HTR-8/SVneo (cell line): ENCODE measurements at regions not wholly inside any gene's neighbourhood (a gene's known extent, or its start where the extent isn't known, plus 50 kb on each side); places are given as distances from the start of the nearest gene placed in this dataset.
"Not testable (repeated sequence)": the region's sequence is repeated elsewhere in the genome, so short reads cannot be mapped to it uniquely, and the experiment has no call there.

ENCODE experiments used
- DNase-seq: peaks from one replicate; pipeline ENCODE4 v3.0.0; 2011; ENCODE audit warnings: low spot score, mixed read lengths; ENCODE audit not compliant: insufficient read length
- FAIRE-seq: peaks from 2 replicates; lab custom pipeline; 2011; peaks lifted over from hg19 to GRCh38; lab: Jason Lieb, UNC

DNA sequence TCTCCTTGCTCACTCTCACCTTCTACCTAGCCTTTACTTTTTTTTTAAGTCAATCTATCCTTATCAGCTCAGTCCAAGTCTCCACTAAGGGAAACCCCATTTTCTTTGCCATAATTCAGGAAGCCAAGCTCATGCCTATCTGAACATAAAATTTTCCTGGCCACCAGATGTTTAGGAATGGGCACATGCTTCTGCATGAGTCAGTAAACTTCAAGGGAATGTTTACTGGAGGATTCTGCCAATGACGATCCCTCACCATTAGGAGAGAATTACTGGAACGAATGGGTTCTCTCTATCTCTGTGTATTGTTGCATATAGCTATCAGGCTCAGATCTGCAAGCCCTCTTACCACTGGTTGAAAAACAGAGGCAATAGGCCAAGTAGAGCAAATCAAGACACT is 731.7 kb upstream of the ZNF804A start:
- FAIRE-seq, result no peak
- DNase-seq, result no peak

DNA sequence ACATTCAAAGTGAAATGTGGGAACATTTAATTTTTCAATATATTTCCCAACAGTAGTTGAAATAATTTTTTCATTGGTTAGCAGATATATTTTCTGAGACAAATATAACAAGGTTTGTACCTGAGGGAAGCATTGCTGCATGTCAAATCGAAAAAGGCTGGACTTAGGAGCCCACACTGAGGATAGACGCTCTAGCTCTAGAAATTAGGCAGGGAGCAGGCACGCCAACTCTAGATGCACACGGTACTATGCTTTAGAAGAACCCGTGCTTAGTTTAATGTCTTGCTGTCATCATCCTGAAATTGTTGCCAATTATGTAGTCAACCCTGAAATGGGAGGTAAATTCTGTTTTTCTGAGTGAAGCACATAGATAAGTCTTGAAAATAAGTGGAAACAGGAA is 731.1 kb upstream of the ZNF804A start:
- FAIRE-seq, result no peak
- DNase-seq, result no peak

DNA sequence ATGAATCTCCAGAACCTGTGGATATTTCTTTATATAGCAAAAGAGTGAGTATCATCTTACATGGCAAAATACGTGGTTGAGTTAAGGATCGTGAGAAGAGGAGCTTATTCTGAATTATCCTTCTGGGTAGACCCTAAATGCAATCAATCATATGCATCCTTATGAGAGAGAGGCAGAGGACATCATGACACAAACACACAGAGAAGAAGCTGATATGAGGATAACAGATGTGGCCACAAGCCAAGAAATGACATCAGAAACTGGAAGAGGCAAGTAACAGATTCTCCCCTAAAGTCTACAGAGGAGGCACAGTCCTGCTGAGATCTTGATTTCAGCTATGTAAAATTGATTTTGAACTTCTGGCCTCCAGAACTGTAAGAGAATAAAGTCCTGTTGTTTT is 730.2 kb upstream of the ZNF804A start:
- DNase-seq (peak; percentile 1), FAIRE-seq (no peak)

DNA sequence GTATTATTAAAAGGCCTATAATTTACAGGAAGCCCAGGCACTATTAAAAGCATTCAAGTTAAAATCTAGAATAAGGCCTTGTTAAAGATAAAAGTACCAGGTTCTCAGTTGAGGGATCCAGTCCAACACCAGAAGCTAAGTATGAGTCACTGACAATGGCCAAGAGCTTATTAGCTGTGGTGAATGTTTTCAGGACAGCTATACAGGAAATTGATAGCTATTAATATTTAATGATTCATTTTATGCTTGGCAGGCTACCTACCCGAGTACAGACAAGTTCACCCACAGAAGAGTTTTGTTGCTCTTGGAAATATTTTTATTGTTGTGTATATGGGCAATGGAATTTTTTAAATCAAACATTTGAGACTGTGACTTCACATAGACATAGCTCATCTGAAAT is 729.6 kb upstream of the ZNF804A start:
- FAIRE-seq (no peak), DNase-seq (peak; percentile 9)

DNA sequence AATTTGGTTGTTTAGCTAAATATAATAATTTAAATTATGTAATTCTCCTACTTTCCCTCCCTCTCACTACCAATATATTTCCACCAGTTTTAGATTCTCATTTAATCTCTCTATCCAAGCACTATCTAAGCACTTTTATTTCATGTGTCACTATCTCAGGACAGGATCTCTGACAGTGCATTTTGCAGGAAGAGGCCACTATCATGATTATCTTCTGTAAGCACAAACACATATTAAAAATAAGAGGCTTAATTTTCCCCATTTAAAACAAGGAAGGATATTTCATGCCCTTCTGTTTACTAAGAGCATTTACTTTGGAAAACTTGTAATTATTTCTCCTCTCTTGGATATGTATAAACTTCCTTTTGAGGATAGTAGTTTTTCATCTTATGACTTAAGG is 726.2 kb upstream of the ZNF804A start:
- DNase-seq, result no peak
- no peak for FAIRE-seq

DNA sequence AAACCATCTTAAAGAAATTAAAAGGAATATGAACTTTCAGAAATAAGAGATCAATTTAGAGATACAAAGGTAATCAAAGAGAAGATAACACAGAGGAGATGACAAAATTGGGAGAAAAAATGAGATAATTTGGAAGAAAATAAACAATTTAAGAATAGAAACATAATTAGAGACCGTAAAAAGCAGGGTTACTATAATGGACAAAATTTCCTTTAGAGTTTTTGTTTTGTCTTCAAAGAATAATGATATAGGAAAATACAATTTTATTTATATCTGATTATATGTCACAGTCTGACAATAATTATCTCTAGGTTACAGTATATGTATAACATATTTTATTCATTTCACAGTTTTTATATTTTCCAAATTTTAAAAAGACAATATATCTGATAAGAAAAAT is 716.4 kb upstream of the ZNF804A start:
- no peak for DNase-seq
- FAIRE-seq, result no peak

DNA sequence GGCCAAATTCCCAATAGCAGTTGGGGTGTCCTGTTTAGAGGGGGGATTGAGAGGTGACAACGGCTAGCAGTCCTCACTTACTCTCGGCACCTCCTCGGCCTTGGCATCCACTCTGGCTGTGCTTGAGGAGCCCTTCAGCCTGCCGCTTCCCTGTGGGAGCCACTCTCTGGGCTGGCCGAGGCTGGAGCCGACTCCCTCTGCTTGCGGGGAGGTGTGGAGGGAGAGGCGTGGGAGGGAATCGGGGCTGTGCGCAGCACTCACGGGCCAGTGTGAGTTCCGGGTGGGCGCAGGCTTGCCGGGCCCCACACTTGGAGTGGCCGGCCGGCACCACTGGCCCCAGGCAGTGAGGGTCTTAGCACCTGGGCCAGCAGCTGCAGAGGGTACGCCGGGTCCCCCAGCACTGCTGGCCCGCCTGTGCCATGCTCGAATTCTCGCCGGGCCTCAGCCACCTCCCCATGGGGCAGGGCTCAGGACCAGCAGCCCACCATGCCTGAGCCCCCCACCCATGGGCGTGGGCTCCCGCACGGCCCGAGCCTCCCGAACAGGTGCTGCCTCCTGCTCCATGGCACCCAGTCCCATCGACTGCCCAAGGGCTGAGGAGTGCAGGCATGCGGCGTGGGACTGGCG is 705.9 kb upstream of the ZNF804A start:
- FAIRE-seq (no peak), DNase-seq (no peak)

DNA sequence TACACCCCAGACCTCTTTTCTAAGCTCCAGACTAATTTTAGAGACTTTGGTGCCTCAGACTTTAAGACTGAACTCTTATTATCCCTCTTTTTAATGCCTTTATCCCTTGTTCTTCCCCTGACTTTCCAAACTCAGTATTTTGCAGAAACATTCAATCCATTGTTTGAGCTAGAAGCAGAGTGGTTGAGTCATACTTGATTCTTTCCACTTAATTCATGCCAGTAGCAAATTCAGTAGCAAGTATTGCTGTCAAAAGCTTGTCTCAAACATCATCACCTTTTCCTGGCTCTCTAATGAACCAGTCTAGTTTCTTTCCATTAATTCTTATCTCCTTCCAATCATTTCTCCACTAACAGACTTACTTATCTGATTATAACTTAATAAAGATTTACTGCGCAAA is 699.7 kb upstream of the ZNF804A start:
- DNase-seq (no peak), FAIRE-seq (no peak)

DNA sequence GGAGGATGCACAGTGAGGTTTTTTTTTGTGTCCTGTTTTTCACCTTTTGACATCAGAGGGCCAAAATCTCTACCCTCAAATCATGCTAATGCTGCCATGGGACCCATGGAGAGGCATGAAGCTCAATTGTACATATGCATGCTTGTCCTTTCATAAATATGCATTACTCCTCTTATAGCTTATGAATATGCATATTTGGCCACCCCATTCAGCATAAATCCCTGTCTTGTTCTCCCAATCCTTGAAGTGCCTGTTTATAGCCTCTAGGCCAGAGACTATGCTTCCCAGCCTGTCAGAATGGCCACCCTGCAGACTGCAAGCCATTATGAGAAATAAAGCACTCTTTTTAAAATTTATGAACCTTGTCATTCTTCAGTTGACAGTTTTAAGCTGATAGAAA is 696.4 kb upstream of the ZNF804A start:
- FAIRE-seq (no peak), DNase-seq (no peak)

DNA sequence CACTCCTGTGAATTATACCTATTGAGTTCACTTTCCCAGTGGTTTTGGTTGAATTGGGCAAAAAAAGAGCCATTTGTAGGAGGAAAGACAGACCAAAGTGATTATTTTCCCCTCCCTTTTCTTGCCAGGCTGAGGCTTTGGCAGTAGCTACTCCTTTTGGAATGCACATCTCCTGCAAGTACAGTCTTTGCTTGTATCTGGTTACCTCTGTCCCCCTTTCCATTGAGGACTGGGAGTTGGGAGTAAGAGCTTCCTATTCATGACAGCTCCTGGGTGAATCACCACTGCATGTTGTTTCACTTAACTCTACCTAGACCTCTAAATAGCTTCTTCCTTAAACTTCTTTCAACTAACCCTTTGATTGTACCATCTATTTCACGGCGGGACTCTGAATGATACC is 695.3 kb upstream of the ZNF804A start:
- FAIRE-seq (no peak), DNase-seq (no peak)

DNA sequence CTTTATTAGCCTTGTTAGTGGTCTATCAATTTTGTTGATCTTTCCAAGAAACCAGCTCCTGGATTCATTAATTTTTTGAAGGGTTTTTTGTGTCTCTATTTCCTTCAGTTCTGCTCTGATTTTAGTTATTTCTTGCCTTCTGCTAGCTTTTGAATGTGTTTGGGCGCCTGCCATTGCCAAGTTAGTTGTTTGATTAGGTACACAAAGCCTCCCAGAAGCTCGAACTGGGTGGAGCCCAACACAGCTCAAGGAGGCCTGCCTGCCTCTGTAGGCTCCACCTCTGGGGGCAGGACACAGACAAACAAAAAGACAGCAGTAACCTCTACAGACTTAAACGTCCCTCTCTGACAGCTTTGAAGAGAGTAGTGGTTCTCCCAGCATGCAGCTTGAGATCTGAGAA is 682.3 kb upstream of the ZNF804A start:
- not testable (repeated sequence) for FAIRE-seq, DNase-seq

DNA sequence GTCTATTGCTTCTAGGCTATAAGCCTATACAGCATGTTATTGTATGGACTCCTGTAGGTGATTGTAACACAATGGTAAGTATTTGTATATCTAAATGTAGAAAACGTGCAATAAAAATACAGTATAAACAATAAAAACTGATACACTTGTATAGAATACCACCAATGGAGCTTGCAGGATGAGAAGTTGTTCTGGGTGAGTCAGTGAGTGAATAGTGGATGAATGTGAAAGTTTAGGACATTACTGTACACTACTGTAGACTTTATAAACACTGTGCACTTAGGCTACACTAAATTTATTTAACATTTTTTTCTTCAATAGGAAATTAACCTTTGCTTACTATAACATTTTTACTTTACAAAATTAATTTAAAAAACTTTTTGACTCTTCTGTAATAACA is 679.2 kb upstream of the ZNF804A start:
- FAIRE-seq, result no peak

DNA sequence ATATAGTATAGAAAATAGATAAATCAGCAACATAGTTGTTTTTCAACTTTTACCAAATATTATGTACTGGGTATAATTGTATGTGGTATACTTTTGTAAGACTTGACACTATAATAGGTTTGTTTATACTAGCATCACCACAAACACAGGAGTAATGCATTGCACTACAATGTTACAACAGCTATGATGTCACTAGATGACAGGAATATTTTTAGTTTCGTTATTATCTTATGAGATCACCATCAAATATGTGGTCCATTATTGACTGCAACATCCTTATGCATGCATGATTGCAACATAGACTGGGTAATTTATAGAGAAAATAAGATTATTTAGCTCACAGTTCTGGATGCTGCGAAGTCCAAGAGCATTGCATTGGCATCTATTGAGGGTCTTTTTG is 678.4 kb upstream of the ZNF804A start:
- no peak for FAIRE-seq
- DNase-seq, result no peak

More for the DNA sequence above, 679.2 kb upstream of the ZNF804A start:
- no peak for DNase-seq

DNA sequence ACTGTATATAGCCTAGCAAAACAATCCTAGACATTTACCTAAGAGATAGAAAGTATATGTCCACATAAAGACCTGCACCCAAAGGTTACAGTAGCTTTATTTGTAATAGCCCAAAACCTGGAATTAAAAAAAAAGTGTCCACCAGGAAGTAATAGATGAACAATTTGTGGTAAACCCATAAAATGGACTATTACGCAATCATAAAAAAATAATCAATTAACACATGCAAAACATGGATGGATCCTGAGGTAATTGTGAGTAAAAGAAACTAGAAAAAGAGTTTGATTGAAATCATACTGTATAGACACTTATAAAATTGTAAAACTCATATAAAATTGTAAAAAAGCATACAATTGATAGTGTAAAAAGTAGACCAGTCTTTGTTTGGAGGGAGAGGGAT is 673.0 kb upstream of the ZNF804A start:
- DNase-seq (no peak), FAIRE-seq (no peak)

DNA sequence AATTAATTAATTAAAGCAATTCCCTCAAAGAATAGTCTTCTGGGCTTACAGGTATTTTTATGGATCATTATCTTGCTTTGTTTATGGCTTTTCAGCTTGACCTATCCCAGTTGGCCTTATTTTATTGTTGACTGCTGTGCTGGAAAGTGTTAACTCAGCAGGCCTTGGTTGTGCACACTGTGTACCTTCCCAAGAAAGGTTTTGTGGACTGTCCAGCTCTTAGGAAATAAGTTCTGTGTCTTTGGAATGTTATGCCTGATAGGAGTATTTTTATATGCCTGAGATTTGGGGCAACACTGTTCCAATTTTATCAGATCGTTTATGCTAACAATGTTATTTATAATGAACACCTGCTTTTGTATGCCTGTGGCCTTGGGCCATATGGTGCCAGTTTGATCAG is 671.9 kb upstream of the ZNF804A start:
- FAIRE-seq, result no peak
- no peak for DNase-seq

DNA sequence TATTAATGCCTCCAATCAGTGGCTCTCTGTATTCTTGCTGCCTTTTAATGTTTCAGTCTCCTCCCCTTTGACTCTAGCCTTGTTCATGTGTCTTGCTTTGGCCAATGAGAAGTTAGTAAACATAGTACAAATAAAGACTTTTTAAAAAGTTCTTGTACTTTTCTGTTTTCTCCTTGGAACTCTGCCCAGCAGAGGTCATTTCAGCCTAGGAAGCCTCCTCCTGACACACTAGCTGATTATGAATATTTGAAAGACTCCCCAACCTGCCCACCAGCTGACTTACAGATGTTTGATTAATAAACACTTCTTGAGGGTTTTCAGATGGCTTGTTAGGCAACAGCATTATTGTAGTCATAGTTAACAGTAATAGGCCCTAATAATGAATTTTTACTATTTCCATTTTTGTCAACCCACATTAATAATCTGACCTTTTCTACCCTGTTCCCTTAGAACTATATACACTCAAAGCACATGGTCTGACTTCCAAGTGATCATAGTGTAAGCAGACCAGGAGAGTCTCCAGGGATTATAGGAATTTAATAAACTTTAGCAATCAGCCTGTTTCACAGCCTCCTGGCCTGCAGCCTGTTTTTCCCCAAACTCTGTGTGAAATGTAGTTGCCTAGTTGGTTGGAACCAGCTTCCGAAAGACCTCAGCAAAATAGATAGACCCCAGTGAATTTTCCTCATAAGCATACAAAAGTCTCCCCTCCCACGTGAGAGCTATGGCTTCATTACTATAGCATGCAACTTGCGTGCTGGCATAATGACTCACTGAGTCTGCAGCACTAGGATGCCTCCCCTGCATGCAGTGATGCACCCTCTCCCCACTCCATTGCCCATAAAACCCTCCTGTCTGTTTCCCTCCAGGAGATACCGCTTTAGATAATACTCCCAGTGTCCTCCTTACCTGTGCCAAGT is 670.7 kb upstream of the ZNF804A start:
- FAIRE-seq (peak; percentile 90), DNase-seq (peak; percentile 15)

DNA sequence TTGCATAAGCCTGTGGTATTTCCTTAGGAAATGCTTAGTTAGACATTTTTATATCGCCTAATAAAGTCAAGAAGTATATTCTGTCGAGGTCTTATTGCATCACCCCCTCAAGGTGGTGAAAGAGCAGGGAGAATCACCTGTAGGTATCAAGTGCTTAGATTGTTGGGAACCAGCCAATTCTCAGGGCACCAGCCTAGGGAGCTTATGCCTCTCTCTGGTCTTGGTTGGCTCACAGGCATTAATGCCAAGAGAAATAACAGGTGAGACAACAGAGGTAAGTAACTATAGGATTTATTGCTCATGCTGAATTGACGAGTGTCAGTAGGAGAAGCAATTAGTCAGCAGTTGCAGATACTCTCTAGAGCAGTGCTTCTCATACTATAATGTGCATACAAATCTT is 663.3 kb upstream of the ZNF804A start:
- FAIRE-seq (no peak), DNase-seq (no peak)

DNA sequence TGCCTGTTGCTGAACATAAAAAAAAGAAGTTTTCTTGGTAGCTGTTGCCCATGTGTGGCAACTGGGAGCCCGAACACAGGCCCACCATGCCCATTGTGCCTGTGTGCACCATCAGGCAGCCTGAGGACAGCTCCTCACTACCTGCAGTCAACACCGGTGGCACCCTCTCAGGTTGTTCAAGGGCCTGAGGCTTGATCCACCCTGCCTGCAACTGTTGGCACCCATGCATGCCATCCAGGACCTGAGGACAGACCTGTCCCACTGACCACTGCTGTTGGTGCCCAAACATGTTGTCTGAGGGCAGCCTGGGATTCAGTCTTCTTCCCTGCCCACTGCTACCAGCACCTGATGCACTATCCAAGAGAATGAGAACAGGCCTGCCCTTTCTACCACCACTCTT is 661.1 kb upstream of the ZNF804A start:
- FAIRE-seq, result no peak
- no peak for DNase-seq

DNA sequence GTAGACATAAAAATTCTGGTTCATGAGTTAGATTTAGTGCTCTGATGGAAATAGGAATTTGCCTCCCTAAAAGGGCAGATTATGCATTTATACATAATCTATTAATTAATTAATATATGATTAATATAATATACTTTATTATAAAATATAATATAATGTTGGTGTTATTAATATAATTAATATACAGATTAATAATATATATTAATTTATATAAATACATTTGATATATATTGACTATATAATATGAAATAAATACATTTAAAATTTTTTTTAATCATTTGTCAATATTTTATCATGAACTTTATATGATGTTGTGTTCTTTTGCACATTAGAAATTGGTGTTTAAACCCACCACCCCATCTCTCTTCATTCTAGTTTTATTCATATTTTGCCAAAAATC is 652.1 kb upstream of the ZNF804A start:
- DNase-seq, result no peak
- FAIRE-seq, result no peak

DNA sequence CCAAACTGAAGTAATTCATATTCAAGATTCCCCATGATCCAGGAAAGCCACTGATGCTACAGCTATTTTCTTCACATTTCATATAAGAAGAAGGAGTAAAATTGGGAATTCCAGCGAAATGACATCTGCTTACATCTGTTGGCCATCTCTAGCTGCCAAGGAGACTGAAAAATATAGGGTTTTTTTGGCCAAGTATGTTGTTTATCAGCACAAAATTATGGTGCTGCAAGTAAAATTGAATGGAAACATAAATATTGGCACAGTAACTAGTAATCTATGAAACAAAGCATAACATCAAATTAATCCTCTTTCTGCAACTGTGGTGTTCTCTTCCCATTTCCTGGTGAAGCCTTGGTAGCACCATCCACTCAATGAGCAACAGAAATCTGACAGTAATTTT is 649.5 kb upstream of the ZNF804A start:
- DNase-seq (no peak), FAIRE-seq (no peak)

DNA sequence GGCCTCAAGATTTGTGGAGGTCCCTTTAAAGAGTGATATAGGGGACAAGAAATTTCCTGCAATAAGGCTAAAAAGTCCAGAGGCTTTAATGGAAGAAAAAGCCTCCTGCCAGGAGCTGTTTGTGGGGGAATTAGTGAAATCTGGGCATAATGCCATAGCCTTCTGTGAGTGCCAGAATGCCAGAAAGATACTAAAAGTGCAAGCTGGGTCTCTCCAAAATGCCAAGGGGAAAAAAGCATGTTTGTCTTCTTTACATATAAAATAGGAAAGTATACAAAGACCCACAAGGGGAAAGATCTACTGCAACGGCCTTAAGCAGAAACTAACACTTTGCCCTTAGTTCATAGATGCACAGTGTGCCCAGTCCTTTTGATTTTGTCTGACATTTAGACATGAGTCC is 647.7 kb upstream of the ZNF804A start:
- no peak for FAIRE-seq
- no peak for DNase-seq

DNA sequence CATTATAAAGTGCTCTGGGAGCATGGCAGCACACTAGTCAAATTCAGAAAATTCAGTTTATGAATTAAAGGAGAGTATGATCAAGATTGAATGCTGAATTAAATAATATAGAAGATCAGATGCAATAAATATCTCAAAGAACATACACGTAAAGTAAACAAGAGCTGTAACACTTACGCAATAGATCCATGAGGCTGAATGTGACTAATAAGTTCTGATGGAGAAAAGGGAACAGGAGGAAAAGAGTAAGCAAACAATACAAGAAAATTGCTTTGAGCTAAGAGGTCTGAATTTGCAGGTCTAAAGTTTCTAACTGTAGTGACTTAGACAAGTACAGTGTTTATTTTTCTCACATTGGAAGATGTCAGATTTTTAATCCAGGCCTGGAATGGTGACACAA is 646.7 kb upstream of the ZNF804A start:
- no peak for FAIRE-seq
- DNase-seq, result no peak
